HepG2 (cell line): ENCODE measurements at regions not wholly inside any gene's neighbourhood (a gene's known extent, or its start where the extent isn't known, plus 50 kb on each side); places are given as distances from the start of the nearest gene placed in this dataset.

ENCODE experiments used
- ATAC-seq: fragments of 200-7000 bp; cut with Tn5 transposase; 3 replicates; pipeline ENCODE4 v1.9.1; 2020; ENCODE audit warnings: mild to moderate bottlenecking, moderate library complexity
- BruUV-seq: library from RNA; stranded (reverse); fragments of 400-500 nt; replicated peaks from 2 replicates; lab custom pipeline; 2021; lab: Mats Ljungman, UMichigan
- CTCF ChIA-PET: fragments of 300-600 bp; formaldehyde crosslinking; extraction: SDS; loops from one replicate; lab custom pipeline; 2021; ENCODE audit warnings: low total read pairs, inconsistent platforms, low intra/inter-chr PET ratio; lab: Yijun Ruan, JAX
- POLR2A ChIA-PET: fragments of 350-600 bp; sonication (Branson Sonifier 250); formaldehyde crosslinking; loops from one replicate; lab custom pipeline; 2020; ENCODE audit warnings: antibody characterized with exemption, inconsistent platforms; lab: Yijun Ruan, JAX
- DNase-seq: peaks from one replicate; pipeline ENCODE4 v3.0.0-alpha.2; 2015; ENCODE audit warnings: low spot score
- FAIRE-seq: peaks from 3 replicates; lab custom pipeline; 2011; peaks lifted over from hg19 to GRCh38; lab: Jason Lieb, UNC
- H2AFZ ChIP-seq: one replicate; pipeline ENCODE4 v1.6.1; 2011; ENCODE audit warnings: low read length, inconsistent platforms
- H3K27ac ChIP-seq: fragments of 300-600 bp; 3 replicates; pipeline ENCODE4 v1.8.0; 2011; ENCODE audit warnings: mixed run types, mild to moderate bottlenecking, mixed read lengths, low read length, inconsistent platforms; ENCODE audit not compliant: insufficient read depth; ENCODE audit errors: extremely low read length
- H3K27me3 ChIP-seq, 2 experiments: fragments of 200-600 bp in 1 of 2; 2 replicates in 1 of 2; 3 replicates in 1 of 2; pipeline versions ENCODE4 v1.6.0 to v1.8.0; 2011; ENCODE audit warnings: low read length in 2 of 2, mild to moderate bottlenecking in 2 of 2, moderate library complexity in 2 of 2, inconsistent platforms in 1 of 2; ENCODE audit not compliant: insufficient read depth in 2 of 2, control insufficient read depth in 1 of 2
- H3K36me3 ChIP-seq, 2 experiments: fragments of 200-600 bp in 1 of 2; replicated peaks in 1 of 2; 2 replicates in 1 of 2; 3 replicates in 1 of 2; pipeline versions ENCODE4 v1.5.1 to v1.8.0; 2011; ENCODE audit warnings: low read length in 2 of 2, inconsistent platforms in 1 of 2; ENCODE audit not compliant: insufficient read depth in 2 of 2, control insufficient read depth in 1 of 2
- H3K4me1 ChIP-seq: 2 replicates; pipeline ENCODE4 v1.5.1; 2012; ENCODE audit warnings: low read length, inconsistent platforms; ENCODE audit not compliant: insufficient read depth
- H3K4me2 ChIP-seq: 2 replicates; pipeline ENCODE4 v1.6.0; 2011; ENCODE audit warnings: low read depth, low read length, inconsistent platforms
- H3K4me3 ChIP-seq, 3 experiments: fragments of 200-600 bp in 1 of 3; sonication (generic), shearing (Covaris generic) in 1 of 3; replicated peaks in 1 of 3; 2 replicates each; pipeline ENCODE4 v1.5.1; 2011 to 2016; ENCODE audit warnings: low read length in 3 of 3, inconsistent platforms in 2 of 3, low read depth in 2 of 3, mild to moderate bottlenecking in 2 of 3, control low read depth in 1 of 3, mixed read lengths in 1 of 3; ENCODE audit not compliant: insufficient read depth in 1 of 3
- H3K79me2 ChIP-seq: one replicate; pipeline ENCODE4 v1.6.1; 2011; ENCODE audit warnings: low read length, inconsistent platforms; ENCODE audit not compliant: insufficient read depth
- H3K9ac ChIP-seq: 2 replicates; pipeline ENCODE4 v1.6.0; 2011; ENCODE audit warnings: mild to moderate bottlenecking, low read depth, low read length, inconsistent platforms; ENCODE audit not compliant: insufficient read depth
- H3K9me3 ChIP-seq: 2 replicates; pipeline ENCODE4 v1.5.1; 2012; ENCODE audit warnings: mild to moderate bottlenecking, low read length
- H4K20me1 ChIP-seq: 2 replicates; pipeline ENCODE4 v1.6.0; 2011; ENCODE audit warnings: inconsistent platforms, mild to moderate bottlenecking, low read length, moderate library complexity; ENCODE audit not compliant: insufficient read depth
- ELF3 ChIP-seq: IDR thresholded peaks from 2 replicates; pipeline ENCODE4 v1.6.1; 2016; ENCODE audit warnings: missing genetic modification reagents, missing compliant biosample characterization
- FOXO1 ChIP-seq: sonication (generic); formaldehyde crosslinking; IDR thresholded peaks from 2 replicates; pipeline ENCODE4 v1.4.0; 2020; ENCODE audit warnings: missing genetic modification reagents
- MTF2 ChIP-seq: sonication (generic); formaldehyde crosslinking; IDR thresholded peaks from 2 replicates; pipeline ENCODE4 v1.5.0; 2020; ENCODE audit warnings: missing genetic modification reagents, borderline replicate concordance
- RXRB ChIP-seq: IDR thresholded peaks from 2 replicates; pipeline ENCODE4 v1.6.1; 2016; ENCODE audit warnings: borderline replicate concordance, missing genetic modification reagents, missing compliant biosample characterization
- SNAPC4 ChIP-seq: sonication (generic); formaldehyde crosslinking; IDR thresholded peaks from 2 replicates; pipeline ENCODE4 v1.4.0; 2020; ENCODE audit warnings: mild to moderate bottlenecking, missing genetic modification reagents
- TBX2 ChIP-seq: sonication (generic); formaldehyde crosslinking; IDR thresholded peaks from 2 replicates; pipeline ENCODE4 v1.5.0; 2020; ENCODE audit warnings: missing genetic modification reagents, mild to moderate bottlenecking, borderline replicate concordance
- ZFYVE20 ChIP-seq: sonication (generic); formaldehyde crosslinking; IDR thresholded peaks from 2 replicates; pipeline ENCODE4 v1.8.0; 2023; ENCODE audit warnings: low read depth, mild to moderate bottlenecking, moderate library complexity, missing genetic modification reagents, borderline replicate concordance
- ZNF121 ChIP-seq: sonication (generic); formaldehyde crosslinking; IDR thresholded peaks from 2 replicates; pipeline ENCODE4 v1.5.0; 2020; ENCODE audit warnings: mild to moderate bottlenecking, missing genetic modification reagents
- ZNF274 ChIP-seq: sonication (generic); formaldehyde crosslinking; IDR thresholded peaks from 2 replicates; pipeline ENCODE4 v1.5.1; 2020; ENCODE audit warnings: mild to moderate bottlenecking, missing genetic modification reagents
- ZNF570 ChIP-seq: sonication (generic); formaldehyde crosslinking; IDR thresholded peaks from 2 replicates; pipeline ENCODE4 v1.4.0; 2020; ENCODE audit warnings: mild to moderate bottlenecking, missing genetic modification reagents, borderline replicate concordance
- WGBS: methylation state at CpG from one replicate; pipeline ENCODE4 v1.1.6; 2017; ENCODE audit warnings: low lambda C conversion rate; 5-methylcytosine and 5-hydroxymethylcytosine counted together
- in situ Hi-C: cut with HindIII; loops from 2 replicates; pipeline ENCODE4 v1.10.0; 2017; ENCODE audit warnings: low pct_unique_long_range_greater_than_20kb; ENCODE audit not compliant: extremely low pct_ligation_motif_present
- intact Hi-C: fragments of 100-400 bp; cut with micrococcal nuclease; formaldehyde crosslinking; loops from one replicate; pipeline ENCODE4 v1.10.0; 2022; ENCODE audit not compliant: unreplicated experiment
- TF ChIP-seq, protein P1 (sequence below): sonication (generic); formaldehyde crosslinking; IDR thresholded peaks from 2 replicates; pipeline ENCODE4 v1.4.0; 2020; ENCODE audit warnings: missing genetic modification reagents
- TF ChIP-seq, protein P2 (sequence below): IDR thresholded peaks from 2 replicates; pipeline ENCODE4 v1.6.1; 2016; ENCODE audit warnings: missing genetic modification reagents, missing compliant biosample characterization

GRCh38 chr18:37662099-37662498 is 96.5 kb upstream of the CELF4 start (continued):
- TF ChIP-seq, protein P1, sequence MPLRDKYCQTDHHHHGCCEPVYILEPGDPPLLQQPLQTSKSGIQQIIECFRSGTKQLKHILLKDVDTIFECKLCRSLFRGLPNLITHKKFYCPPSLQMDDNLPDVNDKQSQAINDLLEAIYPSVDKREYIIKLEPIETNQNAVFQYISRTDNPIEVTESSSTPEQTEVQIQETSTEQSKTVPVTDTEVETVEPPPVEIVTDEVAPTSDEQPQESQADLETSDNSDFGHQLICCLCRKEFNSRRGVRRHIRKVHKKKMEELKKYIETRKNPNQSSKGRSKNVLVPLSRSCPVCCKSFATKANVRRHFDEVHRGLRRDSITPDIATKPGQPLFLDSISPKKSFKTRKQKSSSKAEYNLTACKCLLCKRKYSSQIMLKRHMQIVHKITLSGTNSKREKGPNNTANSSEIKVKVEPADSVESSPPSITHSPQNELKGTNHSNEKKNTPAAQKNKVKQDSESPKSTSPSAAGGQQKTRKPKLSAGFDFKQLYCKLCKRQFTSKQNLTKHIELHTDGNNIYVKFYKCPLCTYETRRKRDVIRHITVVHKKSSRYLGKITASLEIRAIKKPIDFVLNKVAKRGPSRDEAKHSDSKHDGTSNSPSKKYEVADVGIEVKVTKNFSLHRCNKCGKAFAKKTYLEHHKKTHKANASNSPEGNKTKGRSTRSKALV (CRISPR knock-in tag): no peak
- TF ChIP-seq MTF2 (CRISPR knock-in tag) (no peak), ZFYVE20 (CRISPR knock-in tag) (no peak)
- TF ChIP-seq, protein P2, sequence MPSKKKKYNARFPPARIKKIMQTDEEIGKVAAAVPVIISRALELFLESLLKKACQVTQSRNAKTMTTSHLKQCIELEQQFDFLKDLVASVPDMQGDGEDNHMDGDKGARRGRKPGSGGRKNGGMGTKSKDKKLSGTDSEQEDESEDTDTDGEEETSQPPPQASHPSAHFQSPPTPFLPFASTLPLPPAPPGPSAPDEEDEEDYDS (CRISPR knock-in tag): no peak

DNA sequence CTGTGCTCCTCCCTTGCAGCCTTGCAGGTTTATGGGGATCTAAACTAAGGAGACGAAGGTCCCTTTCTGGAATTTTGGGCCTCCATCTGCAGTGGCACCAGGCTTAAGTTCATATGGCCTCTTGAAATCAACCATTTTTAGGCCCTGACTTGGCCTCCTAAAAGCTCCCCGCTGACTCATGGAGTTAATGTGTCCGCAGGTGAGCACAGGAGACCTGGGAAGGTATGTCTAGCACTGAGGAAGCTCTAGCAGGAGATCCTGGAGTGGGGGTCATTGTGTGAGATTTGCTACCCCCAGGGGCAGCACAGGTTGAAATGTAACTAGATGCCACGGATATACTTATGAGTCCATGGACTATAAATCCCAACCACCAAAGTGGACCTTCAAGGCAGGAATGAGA is 95.9 kb upstream of the CELF4 start:
- CTCF ChIA-PET: no interaction called here
- no peak overlapping the region for H2AFZ ChIP-seq
- no peaks in the 10 kb centered on the region for H3K79me2 ChIP-seq
- intact Hi-C loops: no loop called here
- no peak overlapping the region for H3K4me3 ChIP-seq
- 21% methylated on average over 4 of the region's 4 CpGs for WGBS
- no TSS peak for BruUV-seq
- TF ChIP-seq RXRB (no peak), SNAPC4 (CRISPR knock-in tag) (no peak), TBX2 (CRISPR knock-in tag) (no peak), ZNF121 (CRISPR knock-in tag) (no peak), ZNF570 (CRISPR knock-in tag) (no peak), ZNF274 (CRISPR knock-in tag) (no peak), FOXO1 (no peak), ELF3 (CRISPR knock-in tag) (no peak)
- TF ChIP-seq, all 625 proteins: peak for 0
- POLR2A ChIA-PET: no interaction called here
- Histone ChIP-seq H3K27ac (no peak overlapping the region), H3K4me2 (no peak overlapping the region), H4K20me1 (no peaks in the 10 kb centered on the region), H3K9me3 (no peaks in the 10 kb centered on the region), H3K4me1 (no peaks in the 10 kb centered on the region), H3K9ac (no peak overlapping the region), H3K36me3 (no peaks in the 10 kb centered on the region), H3K27me3 (peaks cover 0 to 3% of the 10 kb centered on the region in 2 experiments; a peak in 2 of 5 replicates)
- no peak for ATAC-seq
- FAIRE-seq: no peak
- in situ Hi-C loops: no loop called here
- DNase-seq: no peak
